ENCODE measurements at regions not wholly inside any gene's neighbourhood (a gene's known extent, or its start where the extent isn't known, plus 50 kb on each side); places are given as distances from the start of the nearest gene placed in this dataset.

DNA sequence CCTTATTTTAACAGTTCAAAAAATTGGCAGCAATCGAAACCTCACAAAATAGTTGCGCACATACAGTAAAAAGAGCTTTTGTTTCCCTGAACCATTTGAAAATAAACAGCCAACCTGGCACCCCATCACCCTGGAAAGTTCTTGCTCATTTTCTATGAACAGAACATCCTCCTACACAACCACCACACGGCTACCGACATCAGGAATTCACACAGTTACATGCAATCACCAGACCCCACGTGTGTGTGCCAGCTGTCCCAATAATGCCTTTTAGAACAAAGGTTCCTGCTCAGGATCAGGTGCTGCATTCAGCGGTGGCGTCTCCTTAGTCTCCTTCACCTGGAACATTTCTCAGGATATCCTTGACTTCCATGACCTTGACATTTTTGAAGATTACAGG is 186.5 kb downstream of the KLF13 start:
- DNase-seq: no peak

DNA sequence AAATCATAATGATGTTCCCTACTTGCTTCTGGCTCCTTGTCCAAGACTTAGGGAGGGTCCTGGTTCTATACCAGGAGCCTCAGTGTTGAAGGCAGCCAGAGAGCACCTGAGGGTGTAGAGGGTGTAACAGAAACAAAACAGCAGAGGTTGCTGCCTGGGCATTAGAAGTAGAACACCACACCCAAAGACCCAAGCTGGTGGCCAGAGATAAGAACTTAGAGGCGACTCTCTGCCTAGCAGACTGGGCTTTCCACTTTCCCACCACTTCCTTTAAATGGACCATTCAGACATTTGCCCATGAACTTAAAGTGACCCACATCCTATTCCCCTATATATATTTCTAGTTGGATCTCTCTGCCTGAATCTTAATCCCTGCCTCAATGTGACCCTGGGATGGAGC is 189.8 kb downstream of the KLF13 start:
- DNase-seq: no peak

DNA sequence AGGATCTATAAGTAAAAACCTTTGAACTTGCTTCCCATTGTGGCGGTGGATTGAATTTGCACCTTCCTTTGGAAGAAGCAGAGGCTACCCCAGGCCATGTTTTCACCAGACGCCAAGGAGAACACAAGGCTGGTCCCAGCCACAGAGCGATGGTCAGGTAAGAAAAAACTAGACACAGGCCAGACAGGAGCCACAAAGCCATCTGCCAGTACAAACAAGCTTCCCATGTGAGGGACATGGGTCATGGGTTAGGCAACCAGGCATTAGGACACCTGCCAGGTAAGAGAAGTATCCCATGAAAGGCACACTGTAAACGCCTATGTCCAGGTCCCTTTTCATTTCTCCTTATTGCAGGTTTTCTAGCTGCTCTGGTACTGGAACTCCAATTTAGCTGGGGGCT is 190.2 kb downstream of the KLF13 start:
- DNase-seq: no peak

DNA sequence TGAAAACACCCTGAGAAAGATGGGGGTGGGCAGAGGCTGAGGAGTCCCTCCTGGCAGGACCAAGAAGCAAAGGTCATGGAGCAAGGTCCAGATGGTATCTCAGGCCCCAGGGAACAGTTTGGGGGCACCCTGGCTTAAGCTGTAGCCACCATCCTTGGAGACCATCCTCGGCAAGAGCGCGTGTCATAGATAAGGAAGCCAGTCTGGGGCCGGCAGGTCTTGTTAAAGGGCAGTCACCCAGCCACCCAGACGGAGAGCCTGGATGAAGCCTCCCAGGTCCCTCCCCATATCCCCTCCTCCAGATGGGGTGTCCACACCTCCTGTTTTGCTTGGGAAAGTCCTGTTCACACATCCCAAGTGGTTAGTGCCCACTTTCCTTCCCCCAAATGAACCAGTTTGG is 191.1 kb downstream of the KLF13 start:
- DNase-seq: no peak

DNA sequence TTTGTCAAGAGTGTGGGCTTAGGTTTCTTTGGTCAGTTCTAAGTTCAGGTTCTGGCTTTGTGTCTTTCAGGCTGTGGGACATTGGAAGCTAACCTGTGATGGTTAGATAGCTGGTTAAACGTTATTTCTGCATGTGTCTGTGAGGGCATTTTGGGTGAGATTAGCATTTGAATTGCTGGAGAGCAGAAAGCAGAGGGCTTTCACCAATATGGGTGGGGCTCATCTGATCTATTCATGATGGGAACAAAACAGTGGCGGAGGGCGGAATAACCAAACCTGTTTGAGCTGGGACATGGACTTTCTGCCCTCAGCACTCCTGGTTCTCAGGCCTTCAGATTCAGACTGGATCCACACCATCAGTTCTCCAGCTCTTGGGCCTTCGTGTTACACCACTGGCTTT is 195.4 kb downstream of the KLF13 start:
- DNase-seq: no peak

DNA sequence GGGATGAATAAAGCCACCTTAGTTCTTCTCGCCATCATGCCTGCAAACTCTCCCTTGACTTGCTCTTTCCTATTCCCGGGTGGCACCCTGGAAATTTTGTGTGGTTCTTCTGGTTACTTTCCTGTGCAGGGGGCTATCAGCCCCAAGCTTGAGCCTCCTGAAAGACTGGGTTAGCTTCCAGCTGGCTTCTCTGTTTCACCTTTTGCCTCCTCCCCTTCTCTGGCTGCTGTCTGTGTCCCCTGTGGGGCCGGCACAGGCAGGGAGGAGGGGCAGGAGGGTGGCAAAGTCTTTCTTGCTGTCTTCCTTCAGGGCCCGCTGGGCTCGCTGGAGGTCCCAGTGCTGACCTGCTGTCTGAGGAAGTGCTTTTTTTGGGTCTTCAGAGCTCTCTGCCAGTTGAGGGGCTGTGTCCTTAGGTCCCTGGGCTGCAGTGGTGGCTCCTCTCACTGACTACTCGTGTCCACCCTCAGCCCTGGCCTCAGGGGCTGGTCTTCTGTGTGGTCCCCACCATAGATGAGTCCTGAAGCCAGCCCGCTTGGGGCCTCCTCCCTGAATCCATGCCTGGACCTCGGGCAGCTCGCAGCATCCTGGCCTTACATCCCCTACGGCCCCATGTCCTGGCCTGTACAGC is 196.5 kb downstream of the KLF13 start:
- DNase-seq: no peak

DNA sequence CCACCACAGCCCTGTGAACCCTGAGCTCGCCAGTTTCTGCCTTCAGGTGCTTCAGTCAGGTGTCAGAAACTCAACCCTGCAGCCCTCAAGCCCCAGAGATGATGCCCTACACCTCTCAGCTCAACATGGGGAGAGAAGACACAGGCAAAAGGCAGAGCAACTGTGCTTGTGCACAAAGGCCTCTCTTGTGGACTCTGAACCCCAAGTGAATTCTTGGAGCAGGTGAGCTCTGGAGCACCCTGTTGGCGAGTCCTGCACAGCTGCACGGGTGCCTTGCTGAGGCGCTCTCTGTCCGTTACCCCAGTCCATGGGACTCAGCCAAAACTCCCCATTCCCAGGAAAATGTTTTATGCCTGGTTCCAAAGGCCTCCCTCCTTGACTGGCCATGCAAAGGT is 197.0 kb downstream of the KLF13 start:
- no peak for DNase-seq

DNA sequence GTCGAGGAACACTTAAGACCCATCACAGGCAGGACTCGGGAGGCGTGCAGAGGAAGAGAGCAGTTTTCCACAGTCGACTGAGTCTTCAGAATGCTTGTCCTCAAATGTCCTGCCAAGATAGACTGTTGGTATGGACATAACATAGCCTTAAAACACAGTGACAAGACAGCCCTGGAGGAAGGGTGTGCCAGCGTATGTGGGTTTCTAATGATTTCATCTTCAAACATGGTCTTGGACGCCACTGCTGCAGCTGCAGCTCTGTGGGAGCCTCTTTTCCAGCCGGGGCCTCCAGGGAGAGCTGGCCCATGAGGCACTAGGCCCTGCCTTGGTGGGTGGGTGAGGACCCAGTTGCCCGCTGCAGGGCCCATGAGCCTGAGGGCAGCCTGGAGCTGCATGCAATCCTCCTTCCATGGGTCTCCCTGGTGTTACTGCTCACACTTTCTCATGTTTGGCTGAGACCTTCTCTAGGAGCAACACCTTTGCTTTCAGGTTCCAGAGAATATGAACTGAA is 198.6 kb downstream of the KLF13 start:
- DNase-seq: no peak

DNA sequence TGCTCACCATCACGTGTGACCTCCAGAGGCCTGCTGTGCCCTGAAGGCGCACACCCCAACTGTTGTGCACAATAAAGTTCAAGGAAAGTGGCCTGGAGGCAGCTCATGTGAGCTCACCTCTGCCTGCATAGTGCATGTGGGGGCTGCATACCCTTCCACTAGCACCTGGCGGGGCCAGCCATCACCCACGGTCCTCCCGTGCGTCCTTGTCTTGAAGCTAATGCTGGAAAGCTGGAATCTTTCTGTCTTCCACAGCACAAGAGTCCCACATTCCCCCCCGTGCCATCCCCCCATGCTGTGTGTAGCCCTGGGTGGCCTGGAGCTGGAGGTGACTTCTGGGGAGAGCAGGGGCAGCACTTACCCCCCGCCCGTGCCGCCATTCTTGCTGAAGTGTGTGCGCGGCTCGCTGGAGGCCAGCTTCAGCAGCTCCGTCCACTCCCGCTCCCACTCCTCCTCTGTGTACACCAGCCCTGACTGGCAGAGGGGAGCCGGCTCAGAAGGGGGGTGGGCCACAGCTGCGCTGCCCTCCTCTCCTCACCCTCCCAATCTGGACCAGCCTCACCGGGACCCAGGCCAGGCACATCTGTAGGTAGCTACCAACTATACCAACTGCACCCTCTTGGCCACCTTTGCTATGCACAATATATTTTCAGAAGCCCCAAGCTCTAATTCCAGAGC is 199.5 kb downstream of the KLF13 start:
- no peak for DNase-seq

DNA sequence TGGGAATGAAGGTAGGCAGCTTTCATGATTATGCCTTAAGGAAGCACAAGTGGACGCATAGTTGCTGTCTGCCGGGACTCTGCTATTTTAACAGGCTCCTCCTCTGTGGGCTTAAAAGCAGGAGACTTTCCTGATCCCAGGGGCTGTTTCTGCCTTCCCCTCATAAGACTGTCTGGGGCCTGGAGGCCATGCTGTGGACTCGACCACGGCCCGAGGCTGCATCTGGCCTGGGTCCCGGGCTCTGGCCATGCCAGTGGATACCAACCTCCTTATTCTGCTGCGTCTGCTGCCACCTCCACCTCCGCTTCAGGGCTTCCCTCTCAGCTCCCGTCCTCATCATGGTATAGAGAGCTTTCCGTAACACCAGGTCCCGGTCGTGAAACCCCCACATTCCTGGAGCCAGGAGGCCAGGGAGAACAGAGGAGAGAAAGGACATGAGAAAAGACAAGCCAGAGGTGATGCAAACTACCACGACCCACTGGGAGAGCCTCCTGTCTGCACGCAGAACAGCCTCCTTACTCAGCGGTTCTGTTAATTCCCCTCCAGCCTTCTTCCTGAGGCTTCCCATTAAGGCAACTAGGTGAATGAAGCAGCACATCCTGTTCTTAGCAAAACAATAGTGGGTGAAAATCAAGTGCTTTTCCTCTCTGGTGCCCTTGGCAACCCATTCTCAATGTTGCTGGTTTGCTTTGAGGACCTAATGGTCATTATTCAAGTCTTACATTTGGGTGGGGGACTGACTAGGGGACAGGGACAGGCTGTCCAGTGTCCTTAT is 200.5 kb downstream of the KLF13 start:
- DNase-seq: no peak

DNA sequence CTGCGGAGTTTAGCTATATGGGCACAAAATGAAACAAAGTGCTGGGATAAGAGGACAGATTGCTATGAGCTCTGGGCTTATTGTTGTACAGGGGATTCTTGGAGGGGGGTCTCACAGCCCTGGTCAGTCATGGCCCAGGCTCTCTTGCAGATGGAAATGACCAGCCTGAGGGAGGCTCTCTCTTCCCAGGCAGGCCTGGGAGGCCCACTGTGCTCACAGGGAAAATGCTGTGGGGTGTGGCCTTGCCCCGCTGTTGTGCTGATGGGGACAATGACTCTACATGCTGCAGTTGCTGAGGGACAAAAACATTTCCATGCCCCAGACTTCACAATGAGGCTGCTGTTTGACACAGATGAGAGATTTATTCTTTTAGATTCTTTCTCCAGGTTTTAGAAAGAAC is 202.2 kb downstream of the KLF13 start:
- DNase-seq: no peak

DNA sequence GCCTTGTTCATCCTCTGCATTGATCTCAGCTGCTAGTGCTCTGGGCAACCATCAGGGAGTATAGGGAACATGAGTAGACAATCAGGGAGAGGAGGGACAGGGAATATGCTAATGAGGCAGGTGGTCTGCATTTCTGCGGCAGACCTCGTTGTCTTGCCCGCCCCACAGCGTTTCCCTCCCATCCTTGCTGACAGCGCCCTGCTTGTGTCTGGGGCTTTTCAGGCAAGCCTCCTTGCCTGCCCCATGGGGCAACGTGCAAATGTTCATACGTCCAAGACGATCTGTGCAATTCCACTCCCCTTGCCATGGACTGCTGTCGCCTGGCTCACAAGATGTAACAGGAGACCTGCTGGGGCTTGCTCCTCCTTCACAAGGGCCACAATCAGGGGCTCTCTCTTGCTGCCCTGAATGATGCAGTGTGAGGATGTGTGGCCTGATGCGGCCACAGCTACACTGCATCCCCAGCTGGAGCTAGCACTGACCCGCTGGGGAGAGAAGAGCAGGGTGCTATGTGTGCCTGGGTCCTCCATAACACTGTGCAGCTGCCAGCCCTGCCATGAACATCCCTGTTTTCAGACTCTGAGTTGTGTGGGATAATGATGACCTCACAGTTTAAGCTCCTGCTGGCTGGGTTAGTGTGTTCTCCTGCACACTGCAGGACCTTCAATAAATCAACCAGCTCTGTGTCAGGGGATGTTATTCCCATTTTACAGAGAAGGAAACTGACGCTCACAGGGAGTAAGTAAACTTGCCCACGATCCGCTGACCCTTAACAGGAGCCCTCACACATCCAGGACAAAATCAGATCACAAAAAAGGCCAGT is 211.3 kb downstream of the KLF13 start:
- no peak for DNase-seq

DNA sequence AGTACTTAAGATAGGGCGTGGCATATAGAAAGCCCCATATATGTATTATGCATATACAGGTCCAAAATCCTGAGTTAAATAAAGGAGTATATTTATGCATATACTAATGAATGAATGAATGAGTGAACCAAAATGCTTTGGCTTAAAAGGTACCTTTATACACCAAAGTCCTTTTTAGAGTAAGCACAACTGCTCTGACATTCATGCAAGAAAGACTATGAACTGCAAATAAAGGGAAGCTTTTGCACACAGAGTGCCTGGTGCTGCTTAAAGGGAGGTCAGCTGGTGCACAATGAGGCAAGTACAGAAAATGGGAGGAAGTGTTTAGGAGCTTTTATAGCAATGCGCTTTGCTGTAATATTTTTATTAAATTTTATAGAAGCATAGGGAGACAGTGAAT is 214.0 kb downstream of the KLF13 start:
- no peak for DNase-seq

DNA sequence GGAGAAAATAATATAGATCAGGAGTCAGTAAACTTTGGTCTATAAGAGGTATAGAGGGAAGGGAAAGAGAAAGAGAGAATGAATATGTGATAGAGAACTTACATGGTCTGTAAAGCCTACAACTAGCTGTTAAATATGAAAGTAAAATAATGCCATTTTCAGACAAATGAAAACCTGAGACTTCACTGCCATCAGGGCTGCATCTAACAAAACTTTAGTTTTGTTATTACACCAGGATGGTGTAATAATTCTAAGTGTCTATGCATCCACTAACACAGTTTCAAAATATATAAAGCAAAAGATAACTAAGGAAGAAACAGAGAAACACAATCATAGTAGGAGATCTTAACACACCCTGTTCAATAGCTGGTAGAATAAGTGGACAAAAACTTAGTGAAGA is 217.7 kb downstream of the KLF13 start:
- no peak for DNase-seq

DNA sequence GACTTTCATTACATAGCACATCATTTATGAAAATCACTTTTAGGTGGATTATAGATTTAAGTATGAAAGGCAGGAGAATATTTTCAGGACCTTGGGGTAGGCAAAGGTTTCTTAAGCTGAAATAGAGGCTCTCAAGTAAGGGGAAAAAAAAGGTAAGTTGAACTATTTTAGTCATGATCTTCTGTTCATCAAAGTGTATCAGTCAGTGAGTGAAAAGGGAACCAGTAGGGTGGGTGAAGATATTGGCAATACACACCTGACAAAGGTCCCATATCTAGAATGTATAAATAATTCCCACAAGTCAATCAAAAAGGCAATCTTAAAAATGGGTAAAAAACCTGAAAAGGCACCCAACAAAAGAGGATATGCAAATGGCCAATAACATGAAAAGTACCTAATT is 218.6 kb downstream of the KLF13 start:
- no peak for DNase-seq

DNA sequence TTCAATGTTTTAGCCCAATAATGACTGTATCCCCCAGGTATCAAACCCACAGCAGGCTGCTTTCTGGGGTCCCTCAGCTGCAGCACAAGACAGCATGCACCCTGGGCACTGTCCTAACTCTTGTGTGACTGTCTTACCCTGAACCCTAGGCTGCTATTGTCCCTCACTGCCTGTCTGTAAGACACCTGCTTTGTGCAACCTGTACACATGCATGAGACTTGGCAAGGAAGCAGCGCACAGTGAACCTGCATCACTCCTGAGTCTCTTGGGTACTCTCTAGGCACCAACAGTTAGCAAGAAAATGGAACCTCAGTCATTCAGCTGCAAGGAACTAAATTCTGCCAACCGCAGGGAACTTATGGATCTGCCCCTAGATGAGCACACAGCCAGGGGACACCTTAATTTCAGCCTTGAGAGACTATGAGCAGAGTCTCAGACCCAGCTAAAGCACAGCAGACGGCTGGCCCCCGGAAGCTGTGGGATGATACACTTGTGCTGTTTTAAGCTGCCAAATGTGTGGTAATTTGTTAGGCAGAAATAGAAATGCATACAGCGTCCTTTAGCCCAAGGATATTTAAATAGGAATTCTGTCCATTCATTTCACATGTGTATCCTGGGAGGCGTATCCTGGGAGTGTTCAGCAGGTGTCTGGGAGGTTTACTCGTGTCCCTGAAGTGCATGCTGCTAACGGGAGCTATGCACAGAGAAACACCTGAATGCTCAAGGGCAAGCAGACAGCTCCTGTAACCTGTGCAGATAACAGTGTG is 223.8 kb downstream of the KLF13 start:
- DNase-seq: no peak

DNA sequence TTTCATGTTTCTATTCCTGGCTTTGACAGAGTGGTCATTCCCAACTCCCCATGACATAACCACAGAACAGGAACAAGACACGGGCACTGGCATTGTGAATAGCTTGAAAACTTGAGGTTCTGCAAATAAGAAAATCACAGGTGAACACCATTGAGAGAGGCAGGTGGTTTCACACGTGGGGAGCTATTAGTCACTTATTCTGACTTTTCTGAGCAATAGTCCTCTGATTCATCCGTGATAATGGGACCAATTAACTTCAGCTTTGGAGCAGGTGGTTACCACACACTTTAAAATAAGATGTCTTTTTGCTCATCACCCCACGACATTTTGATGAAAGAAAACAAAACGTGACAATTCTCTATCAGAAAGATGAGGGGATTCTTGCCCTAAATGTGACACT is 224.7 kb downstream of the KLF13 start:
- no peak for DNase-seq

DNA sequence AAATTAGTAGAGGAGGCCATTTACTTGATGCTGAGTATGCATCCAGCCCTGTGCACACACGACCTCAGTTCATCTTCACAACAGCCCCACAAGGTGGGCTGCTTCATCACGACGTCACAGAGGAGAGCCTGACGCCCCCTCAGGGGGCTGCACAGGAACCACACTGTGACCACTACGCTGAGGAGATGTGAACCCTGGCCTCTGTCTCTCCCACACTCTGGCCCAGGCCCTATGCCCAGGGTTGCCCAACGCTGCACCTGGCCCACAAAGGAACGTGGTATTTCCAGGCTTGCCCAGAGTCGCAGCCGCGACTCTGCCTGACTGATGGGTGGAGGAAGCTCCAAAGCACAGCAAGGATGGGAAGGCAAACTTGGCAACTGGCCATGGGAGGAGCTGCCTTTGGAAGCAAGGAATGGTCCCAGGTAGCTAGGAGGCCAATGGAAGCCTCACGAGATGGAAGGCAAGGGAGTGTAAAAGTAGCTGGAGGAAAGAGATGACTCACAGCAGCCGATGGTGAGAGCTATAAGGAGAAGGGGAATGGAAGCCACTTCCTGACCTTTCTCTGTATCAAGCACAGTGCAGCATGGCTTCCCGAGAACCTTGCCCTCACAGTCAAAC is 226.0 kb downstream of the KLF13 start:
- no peak for DNase-seq

DNA sequence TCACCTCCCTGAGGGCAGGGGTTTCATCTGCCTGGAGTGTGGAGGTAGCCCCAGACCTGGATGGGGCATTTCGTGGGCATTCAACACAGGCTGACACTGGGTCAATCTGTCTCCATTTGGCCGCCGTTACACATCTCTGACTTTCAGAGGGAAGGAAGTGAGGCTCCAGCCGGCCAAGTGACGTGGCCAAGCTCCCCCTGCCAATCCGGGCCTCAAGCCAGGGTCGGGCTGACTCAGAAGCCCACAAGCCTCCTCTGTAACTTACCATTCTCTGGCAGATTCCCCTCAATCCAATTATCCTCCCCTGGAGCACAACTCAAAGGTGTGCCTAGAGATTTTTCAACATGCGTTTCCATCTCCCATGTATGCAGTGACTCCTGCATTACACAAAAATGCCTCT is 227.6 kb downstream of the KLF13 start:
- no peak for DNase-seq

DNA sequence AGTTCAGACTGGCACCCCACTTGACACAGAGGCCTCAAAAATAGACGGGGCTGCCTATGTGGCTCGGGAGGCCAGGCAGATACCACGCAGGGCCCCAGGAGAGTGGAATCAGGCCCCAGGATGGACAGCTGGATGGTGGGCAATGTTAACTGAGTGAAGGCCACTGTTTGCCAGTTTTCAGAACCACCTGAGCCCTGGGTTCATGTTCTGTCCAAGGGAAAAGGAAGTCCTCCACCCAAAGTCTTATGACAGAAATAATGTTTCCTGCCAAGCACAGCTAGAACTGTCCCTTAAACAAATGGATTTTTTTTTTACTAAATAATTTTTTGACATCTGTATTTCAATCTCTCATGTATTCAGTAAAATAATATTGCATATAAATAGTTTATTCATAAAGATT is 228.4 kb downstream of the KLF13 start:
- no peak for DNase-seq

DNA sequence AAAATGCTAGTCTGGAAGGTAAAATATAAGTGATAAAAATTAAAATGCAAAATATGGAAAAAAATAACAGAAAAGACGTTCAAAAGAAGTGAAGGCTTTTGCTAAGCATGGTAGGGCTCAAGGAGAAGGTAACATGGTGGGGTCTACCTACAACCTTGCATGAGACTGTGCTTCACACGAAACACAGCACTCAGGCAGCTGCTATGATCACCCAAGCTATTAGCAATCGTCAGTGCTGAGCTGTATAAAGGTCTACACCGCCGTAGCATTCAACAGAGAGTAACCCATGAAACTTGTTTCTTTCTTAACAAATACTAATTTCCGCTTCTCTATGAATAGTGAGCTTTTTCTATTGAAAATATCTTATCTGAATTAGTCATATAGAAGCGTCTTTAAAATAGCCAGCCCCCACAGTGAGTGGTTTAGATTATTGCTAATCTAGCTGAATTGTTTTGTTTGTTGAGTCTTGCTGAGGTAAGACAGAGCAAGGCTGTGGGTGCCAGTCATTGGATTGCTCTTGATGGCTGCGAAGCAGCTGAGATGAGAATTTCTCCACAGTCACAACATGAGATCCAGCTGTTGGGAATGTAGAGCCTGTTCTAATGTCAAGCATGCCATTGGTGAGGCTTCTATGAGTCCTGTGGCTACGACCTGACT is 230.0 kb downstream of the KLF13 start:
- DNase-seq: no peak
